Liver (tissue), 8 donors: ENCODE measurements at regions not wholly inside any gene's neighbourhood (a gene's known extent, or its start where the extent isn't known, plus 50 kb on each side); places are given as distances from the start of the nearest gene placed in this dataset.

Source experiments
- DNase-seq: peaks from one replicate; pipeline ENCODE4 v3.0.0-alpha.2; 2017; ENCODE audit warnings: low spot score
- H3K27ac ChIP-seq, 2 donors: one replicate each; pipeline ENCODE4 v1.7.0; 2013; ENCODE audit warnings: inconsistent platforms in 2 of 2, low read length in 2 of 2, control low read depth in 1 of 2, low read depth in 1 of 2, mild to moderate bottlenecking in 1 of 2
- H3K27me3 ChIP-seq, 4 donors: one replicate each; pipeline versions ENCODE4 v1.6.1 to v1.7.0; 2013; ENCODE audit warnings: low read length in 3 of 4, inconsistent platforms in 1 of 4, mild to moderate bottlenecking in 1 of 4, moderate library complexity in 1 of 4; ENCODE audit not compliant: control insufficient read depth in 4 of 4, insufficient read depth in 4 of 4
- H3K36me3 ChIP-seq, 4 donors: one replicate each; pipeline versions ENCODE4 v1.6.1 to v1.7.0; 2013; ENCODE audit warnings: low read length in 3 of 4, mild to moderate bottlenecking in 3 of 4, low read depth in 1 of 4, moderate library complexity in 1 of 4; ENCODE audit not compliant: control insufficient read depth in 4 of 4, insufficient read depth in 3 of 4
- H3K4me1 ChIP-seq, 4 donors: one replicate each; pipeline versions ENCODE4 v1.6.1 to v1.7.0; 2013; ENCODE audit warnings: low read length in 3 of 4, mild to moderate bottlenecking in 3 of 4, moderate library complexity in 1 of 4; ENCODE audit not compliant: control insufficient read depth in 4 of 4, insufficient read depth in 4 of 4
- H3K4me3 ChIP-seq, 3 donors: one replicate each; pipeline versions ENCODE4 v1.6.1 to v1.7.0; 2013; ENCODE audit warnings: low read length in 3 of 3, control low read depth in 1 of 3, low read depth in 1 of 3, mild to moderate bottlenecking in 1 of 3
- H3K9ac ChIP-seq, 2 donors: one replicate each; pipeline ENCODE4 v1.7.0; 2013; ENCODE audit warnings: low read length in 2 of 2, mild to moderate bottlenecking in 2 of 2, moderate library complexity in 2 of 2, control low read depth in 1 of 2, low read depth in 1 of 2
- H3K9me3 ChIP-seq, 4 donors: one replicate each; pipeline versions ENCODE4 v1.6.1 to v1.7.0; 2013; ENCODE audit warnings: low read length in 3 of 4; ENCODE audit not compliant: control insufficient read depth in 4 of 4
- ATF3 ChIP-seq: IDR thresholded peaks from 2 replicates; pipeline ENCODE4 v1.6.1; 2016; ENCODE audit warnings: antibody characterized with exemption
- CTCF ChIP-seq: fragments of 150-350 bp; IDR thresholded peaks from 2 replicates; pipeline ENCODE4 v1.5.1; 2017; ENCODE audit warnings: improper control_type of control experiment, low read depth, low read length; ENCODE audit not compliant: missing input control
- EGR1 ChIP-seq, 2 donors: IDR thresholded peaks; 2 replicates each; pipeline ENCODE4 v1.6.1; 2016 to 2018; ENCODE audit warnings: antibody characterized with exemption in 2 of 2, low read depth in 2 of 2
- FOXA1 ChIP-seq: IDR thresholded peaks from 2 replicates; pipeline ENCODE4 v1.6.1; 2016; ENCODE audit warnings: antibody characterized with exemption
- FOXA2 ChIP-seq: IDR thresholded peaks from 2 replicates; pipeline ENCODE4 v1.6.1; 2016; ENCODE audit warnings: antibody characterized with exemption
- GABPA ChIP-seq, 2 donors: IDR thresholded peaks in 1 of 2; conservative IDR thresholded peaks in 1 of 2; 2 replicates each; pipeline ENCODE4 v1.6.1; 2016; ENCODE audit warnings: antibody characterized with exemption in 2 of 2, mild to moderate bottlenecking in 1 of 2, moderate library complexity in 1 of 2
- HNF4A ChIP-seq, 2 donors: conservative IDR thresholded peaks; 2 replicates each; pipeline ENCODE4 v1.6.1; 2016; ENCODE audit warnings: antibody characterized with exemption in 2 of 2, mild to moderate bottlenecking in 2 of 2
- HNF4G ChIP-seq: IDR thresholded peaks from 2 replicates; pipeline ENCODE4 v1.6.1; 2016; ENCODE audit warnings: antibody characterized with exemption
- JUND ChIP-seq, 2 donors: IDR thresholded peaks; 2 replicates each; pipeline ENCODE4 v1.6.1; 2016; ENCODE audit warnings: antibody characterized with exemption in 2 of 2
- MAX ChIP-seq: IDR thresholded peaks from 2 replicates; pipeline ENCODE4 v1.6.1; 2016; ENCODE audit warnings: antibody characterized with exemption
- NR2F2 ChIP-seq: IDR thresholded peaks from 2 replicates; pipeline ENCODE4 v1.6.1; 2016; ENCODE audit warnings: antibody characterized with exemption
- RAD21 ChIP-seq, 2 donors: IDR thresholded peaks; 2 replicates each; pipeline ENCODE4 v1.6.1; 2016; ENCODE audit warnings: antibody characterized with exemption in 2 of 2, mild to moderate bottlenecking in 2 of 2
- REST ChIP-seq: IDR thresholded peaks from 2 replicates; pipeline ENCODE4 v1.6.1; 2016; ENCODE audit warnings: antibody characterized with exemption, mild to moderate bottlenecking
- RXRA ChIP-seq, 2 donors: IDR thresholded peaks; 2 replicates each; pipeline ENCODE4 v1.6.1; 2017 to 2018; ENCODE audit warnings: antibody characterized with exemption in 2 of 2, mild to moderate bottlenecking in 1 of 2
- SP1 ChIP-seq: IDR thresholded peaks from 2 replicates; pipeline ENCODE4 v1.6.1; 2018; ENCODE audit warnings: antibody characterized with exemption, mild to moderate bottlenecking
- TAF1 ChIP-seq: conservative IDR thresholded peaks from 2 replicates; pipeline ENCODE4 v1.6.1; 2016; ENCODE audit warnings: antibody characterized with exemption, mild to moderate bottlenecking
- YY1 ChIP-seq: IDR thresholded peaks from 2 replicates; pipeline ENCODE4 v1.6.1; 2016; ENCODE audit warnings: antibody characterized with exemption, mild to moderate bottlenecking
- ZBTB33 ChIP-seq: IDR thresholded peaks from 2 replicates; pipeline ENCODE4 v1.6.1; 2016; ENCODE audit warnings: antibody characterized with exemption
- WGBS: extraction: QIAGEN DNeasy Blood & Tissue Kit; methylation state at CpG from one replicate; pipeline ENCODE4 v1.1.7; 2013; 5-methylcytosine and 5-hydroxymethylcytosine counted together
- donor health status: healthy.
- donor health status: healthy.
- donor health status: healthy.
- donor health status: healthy.
- donor health status: healthy.

GRCh38 chr6:151730496-151730870, 77.0 kb upstream of the ESR1 start:
- WGBS: 87% methylated on average over 2 of the region's 2 CpGs
- no peak for DNase-seq

More at GRCh38 chr6:151730496-151730870, 77.0 kb upstream of the ESR1 start:
- Histone ChIP-seq H3K27me3 (no peaks in the 10 kb centered on the region), H3K9ac (no peak overlapping the region), H3K4me3 (no peak overlapping the region), H3K36me3 (peaks cover 0 to 11% (median 2%) of the 10 kb centered on the region in 4 donors), H3K4me1 (no peaks in the 10 kb centered on the region), H3K27ac (no peak overlapping the region), H3K9me3 (no peaks in the 10 kb centered on the region)
- no peak for TF ChIP-seq SP1
- no peak for TF ChIP-seq FOXA2
- TF ChIP-seq EGR1 (IDR thresholded peaks at IDR 0.05; ENCODE audit: low read depth in 2 of 2): no peak
- no peak for TF ChIP-seq RXRA (IDR thresholded peaks at IDR 0.05)
- TF ChIP-seq CTCF: no peak
- no peak for TF ChIP-seq HNF4A (conservative IDR thresholded peaks at IDR 0.05)
- no peak for TF ChIP-seq NR2F2
- no peak for TF ChIP-seq FOXA1
- no peak for TF ChIP-seq ZBTB33
- no peak for TF ChIP-seq YY1
- no peak for TF ChIP-seq REST
- no peak for TF ChIP-seq RAD21 (IDR thresholded peaks at IDR 0.05)
- no peak for TF ChIP-seq GABPA (IDR thresholded peaks at IDR 0.05 in 1 of 2, conservative IDR thresholded peaks at IDR 0.05 in 1 of 2)
- TF ChIP-seq JUND (IDR thresholded peaks at IDR 0.05): no peak
- no peak for TF ChIP-seq TAF1
- TF ChIP-seq MAX: no peak
- TF ChIP-seq HNF4G: no peak
- no peak for TF ChIP-seq ATF3
